DND-41 (cell line): ENCODE measurements at regions not wholly inside any gene's neighbourhood (a gene's known extent, or its start where the extent isn't known, plus 50 kb on each side); places are given as distances from the start of the nearest gene placed in this dataset.

Experiments
- EZH2 ChIP-seq: IDR thresholded peaks from 3 replicates; pipeline ENCODE4 v1.6.1; 2012; ENCODE audit warnings: borderline replicate concordance, low read depth, mild to moderate bottlenecking, moderate library complexity, low read length, inconsistent platforms; ENCODE audit not compliant: severe bottlenecking
- TF ChIP-seq, protein P1 (sequence below): IDR thresholded peaks from 2 replicates; pipeline ENCODE4 v1.5.1; 2012; ENCODE audit warnings: borderline replicate concordance, low read length, moderate library complexity, mild to moderate bottlenecking; ENCODE audit not compliant: poor library complexity, severe bottlenecking; ENCODE audit errors: extremely low read depth

DNA sequence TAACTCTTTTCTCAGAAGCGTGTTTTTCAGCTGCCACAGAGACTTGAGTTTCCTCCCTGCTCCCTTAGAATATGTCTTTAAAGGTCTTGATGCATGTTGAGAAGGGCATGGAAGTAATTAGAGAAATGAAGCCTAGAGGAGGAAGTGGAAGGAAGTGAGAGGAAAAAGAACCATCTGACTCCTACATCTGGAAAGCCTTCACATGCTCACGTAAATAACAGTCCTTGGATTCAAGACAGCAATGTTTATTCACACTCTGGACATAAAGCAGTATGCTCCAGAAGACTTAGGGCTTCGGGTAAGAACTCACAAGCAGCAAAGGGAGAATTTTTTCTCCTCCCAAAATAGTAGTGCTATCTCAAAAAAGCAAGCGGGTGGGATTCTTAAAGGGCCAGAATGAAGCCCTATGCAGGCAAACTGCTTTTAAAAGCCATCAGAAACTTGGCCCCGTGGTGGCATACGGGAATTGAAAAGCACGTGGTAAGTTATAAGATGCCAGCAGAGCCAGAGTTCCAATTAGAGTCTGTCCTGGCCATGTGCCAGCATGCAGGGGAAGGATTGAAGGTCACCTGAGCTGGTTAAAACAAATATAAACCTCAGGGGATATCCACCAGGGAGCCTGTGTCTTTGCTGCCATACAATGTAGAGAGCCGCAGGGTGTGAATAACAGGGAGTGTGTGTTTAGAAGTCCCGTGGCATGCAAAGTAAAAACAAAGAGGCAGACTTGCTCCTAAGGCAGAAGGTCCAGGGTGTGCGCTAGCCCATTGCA lies 380.8 kb upstream of the NDN start:
- TF ChIP-seq, protein P1, sequence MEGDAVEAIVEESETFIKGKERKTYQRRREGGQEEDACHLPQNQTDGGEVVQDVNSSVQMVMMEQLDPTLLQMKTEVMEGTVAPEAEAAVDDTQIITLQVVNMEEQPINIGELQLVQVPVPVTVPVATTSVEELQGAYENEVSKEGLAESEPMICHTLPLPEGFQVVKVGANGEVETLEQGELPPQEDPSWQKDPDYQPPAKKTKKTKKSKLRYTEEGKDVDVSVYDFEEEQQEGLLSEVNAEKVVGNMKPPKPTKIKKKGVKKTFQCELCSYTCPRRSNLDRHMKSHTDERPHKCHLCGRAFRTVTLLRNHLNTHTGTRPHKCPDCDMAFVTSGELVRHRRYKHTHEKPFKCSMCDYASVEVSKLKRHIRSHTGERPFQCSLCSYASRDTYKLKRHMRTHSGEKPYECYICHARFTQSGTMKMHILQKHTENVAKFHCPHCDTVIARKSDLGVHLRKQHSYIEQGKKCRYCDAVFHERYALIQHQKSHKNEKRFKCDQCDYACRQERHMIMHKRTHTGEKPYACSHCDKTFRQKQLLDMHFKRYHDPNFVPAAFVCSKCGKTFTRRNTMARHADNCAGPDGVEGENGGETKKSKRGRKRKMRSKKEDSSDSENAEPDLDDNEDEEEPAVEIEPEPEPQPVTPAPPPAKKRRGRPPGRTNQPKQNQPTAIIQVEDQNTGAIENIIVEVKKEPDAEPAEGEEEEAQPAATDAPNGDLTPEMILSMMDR: no peak
- TF ChIP-seq EZH2: no peak
